CD4-positive, alpha-beta T cell treated with Interleukin-12 subunit alpha and Interleukin-12 subunit beta, for 1 hour (primary cell): ENCODE measurements at regions not wholly inside any gene's neighbourhood (a gene's known extent, or its start where the extent isn't known, plus 50 kb on each side); places are given as distances from the start of the nearest gene placed in this dataset.

Experiments
- DNase-seq: peaks from one replicate; pipeline ENCODE4 v3.0.0-alpha.2; 2020

DNA sequence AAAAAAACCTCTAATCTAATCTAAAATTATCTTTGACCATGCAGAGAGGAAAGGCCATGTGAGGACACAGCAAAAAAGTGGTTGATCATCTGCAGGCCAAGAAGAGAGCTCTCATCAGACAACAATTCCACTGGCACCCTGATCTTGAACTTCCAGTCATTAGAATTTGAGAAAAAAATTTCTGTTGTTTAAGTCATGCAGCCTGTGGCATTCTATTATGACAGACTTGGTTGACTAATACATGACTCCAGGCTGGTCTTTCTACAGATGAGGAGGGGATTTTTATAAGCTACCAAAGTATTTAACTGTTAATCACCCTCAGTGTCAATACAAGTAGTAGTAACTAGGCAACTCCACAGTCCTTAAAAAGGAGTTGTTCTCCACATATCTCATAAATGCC is 358.5 kb upstream of the RGMB start:
- no peak for DNase-seq

GRCh38 chr5:98415663-98416062 is 357.8 kb upstream of the RGMB start:
- no peak for DNase-seq

DNA sequence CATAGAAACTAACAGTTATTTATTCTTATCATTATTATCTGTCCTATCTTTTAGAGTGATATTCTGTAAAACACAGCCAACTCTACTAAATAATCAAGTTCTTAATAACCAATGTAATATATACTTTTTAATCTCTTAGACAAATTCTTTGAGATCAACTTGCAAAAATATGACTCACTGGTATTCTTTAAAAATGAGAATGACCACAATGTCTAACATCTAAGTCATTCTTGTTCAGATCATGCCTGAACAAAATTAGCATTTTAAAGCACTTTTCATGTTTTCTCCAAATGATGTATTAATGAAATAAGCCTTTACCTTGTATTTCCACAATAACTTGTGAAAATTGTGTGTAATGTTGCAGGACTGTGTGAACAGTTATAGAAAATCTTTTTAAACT is 356.9 kb upstream of the RGMB start:
- no peak for DNase-seq

DNA sequence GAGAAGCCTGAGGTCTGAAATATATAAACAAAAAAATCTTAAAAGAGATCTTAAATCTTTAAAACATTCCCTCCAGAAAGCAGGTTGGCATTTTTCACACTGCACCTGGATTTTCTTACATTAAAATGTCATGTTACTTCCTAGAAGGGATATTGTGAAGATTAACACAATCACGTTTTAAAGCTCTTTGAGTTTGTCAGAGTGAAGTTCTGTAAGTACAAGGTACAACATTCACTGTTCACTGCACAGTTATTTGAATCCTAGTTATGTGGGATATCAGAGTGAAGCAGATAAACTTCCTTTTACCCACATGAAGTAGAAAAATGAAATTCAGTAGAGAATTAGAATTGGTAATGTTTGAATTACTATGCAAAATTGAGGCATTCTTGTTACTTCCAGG is 353.6 kb upstream of the RGMB start:
- no peak for DNase-seq

- DNase-seq, result no peak
Measured at GRCh38 chr5:98424681-98425450, 348.6 kb upstream of the RGMB start.

GRCh38 chr5:98425640-98426039 is 347.8 kb upstream of the RGMB start:
- no peak for DNase-seq

DNA sequence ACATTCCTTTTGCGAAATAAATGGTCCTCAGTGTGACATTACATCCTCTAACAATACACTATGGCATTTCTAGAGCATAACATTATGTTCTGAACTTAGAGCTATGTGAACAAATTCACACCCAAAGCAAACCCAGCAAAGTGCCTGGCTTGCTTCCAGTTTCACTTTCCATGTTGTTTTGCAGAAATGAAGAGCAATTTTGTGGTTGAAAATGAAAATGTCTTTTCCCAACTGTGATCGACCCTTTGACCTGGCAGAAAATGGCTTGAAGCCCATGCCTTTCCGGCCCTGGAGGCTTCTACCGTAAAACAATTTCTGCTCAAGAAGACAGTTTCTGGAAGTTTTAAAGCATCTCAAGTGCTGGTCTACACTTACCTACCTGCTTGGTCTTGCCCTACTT is 344.7 kb upstream of the RGMB start:
- DNase-seq, result no peak

DNA sequence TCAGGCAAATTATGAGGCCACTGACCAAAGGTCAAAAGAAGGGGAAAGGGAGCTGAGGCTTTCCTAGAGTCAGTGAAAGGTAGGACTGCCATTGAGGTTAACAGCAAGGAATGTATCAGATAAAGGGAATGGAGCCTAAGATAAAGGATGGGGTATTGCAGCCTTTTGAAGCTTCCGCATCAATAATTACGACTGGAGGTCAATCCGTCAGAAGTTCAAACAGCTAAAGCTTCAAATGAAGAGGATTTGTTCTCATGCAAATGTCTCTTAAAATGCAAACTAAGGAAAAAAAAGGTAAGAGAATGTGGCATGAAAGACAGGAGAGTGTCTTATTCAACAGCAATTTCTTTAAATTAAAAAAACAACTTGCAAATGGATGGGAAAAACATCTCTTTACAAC is 341.1 kb upstream of the RGMB start:
- DNase-seq, result no peak

GRCh38 chr5:98433022-98433421 is 340.4 kb upstream of the RGMB start:
- no peak for DNase-seq

DNA sequence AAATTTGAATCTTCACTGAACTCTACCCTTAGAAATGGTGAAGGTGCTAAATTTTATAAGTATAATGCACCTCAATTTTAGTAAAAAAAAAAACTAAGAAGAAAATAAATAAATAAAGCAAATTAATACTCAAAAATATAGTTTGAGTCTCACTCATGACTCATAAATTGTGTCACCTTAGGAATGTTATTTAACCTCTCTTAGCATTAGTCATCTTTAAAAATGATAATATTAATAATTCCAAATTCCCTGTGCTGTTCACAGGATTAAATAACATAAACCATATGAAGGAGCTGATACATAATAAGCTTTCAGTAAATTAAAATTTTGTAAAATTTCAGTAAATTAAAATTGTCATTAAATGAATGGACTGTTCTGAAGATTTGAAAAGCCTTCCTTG is 339.8 kb upstream of the RGMB start:
- no peak for DNase-seq

GRCh38 chr5:98436667-98437066 is 336.8 kb upstream of the RGMB start:
- no peak for DNase-seq

GRCh38 chr5:98442448-98442847 is 331.0 kb upstream of the RGMB start:
- no peak for DNase-seq

GRCh38 chr5:98443881-98444280 is 329.6 kb upstream of the RGMB start:
- no peak for DNase-seq

DNA sequence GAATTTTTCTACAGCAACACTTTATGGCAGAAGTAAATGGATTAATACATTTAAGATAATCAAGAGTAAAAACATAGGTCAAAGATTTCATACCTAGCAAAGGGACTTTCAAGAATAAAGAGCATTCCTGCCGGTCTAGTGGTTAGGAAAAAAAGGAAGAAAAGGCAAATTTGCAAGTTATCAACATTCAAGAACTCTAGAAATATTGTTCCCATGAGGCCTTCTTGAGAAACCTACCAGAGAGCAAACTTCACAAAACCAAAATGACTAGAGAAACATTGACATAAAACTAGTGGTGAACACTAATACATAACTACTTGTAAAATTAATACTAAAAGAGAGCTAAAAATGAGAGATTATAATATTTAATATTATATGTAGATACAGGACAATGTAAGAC is 320.2 kb upstream of the RGMB start:
- DNase-seq, result no peak

GRCh38 chr5:98454407-98454806 is 319.1 kb upstream of the RGMB start:
- DNase-seq, result no peak

GRCh38 chr5:98454904-98455303 is 318.6 kb upstream of the RGMB start:
- DNase-seq, result no peak

DNA sequence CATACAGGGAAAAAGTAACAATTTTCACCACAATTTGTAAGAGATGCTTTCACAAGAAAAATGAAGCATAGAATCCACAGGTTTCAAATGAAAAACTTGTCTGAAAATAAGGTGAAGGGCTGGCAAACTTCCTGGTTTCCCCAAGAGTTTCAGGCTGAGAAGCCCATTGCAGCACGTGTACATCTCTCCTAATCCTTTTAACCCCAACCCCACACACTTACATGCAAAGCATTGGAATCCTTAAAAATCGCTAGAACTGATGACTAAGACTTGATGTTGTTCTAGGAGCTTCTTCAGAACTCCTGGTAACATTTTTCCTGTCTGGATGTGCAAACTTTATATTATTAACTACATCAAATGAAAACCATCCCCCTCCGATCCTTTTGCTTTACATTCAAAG is 317.8 kb upstream of the RGMB start:
- DNase-seq, result no peak

DNA sequence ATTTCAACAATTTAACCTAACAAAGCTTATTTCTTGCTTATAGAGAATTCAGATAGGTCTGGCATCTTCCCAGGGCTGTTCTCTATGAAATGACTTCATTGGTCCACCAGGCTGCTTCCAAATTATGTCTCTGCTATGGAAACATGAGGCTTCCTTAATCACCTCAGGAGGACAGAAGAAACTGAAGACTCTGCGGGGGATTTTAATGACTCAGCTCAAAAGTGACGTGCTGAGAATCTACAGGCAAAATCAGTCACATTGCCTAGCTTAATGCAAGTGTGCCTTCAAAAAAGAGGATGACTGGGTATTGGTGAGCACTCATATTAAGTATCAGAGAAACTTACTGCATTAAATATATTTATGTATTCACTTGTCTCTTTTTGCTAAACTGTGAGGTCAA is 315.5 kb upstream of the RGMB start:
- no peak for DNase-seq

GRCh38 chr5:98458726-98459125 is 314.7 kb upstream of the RGMB start:
- no peak for DNase-seq

- DNase-seq, result no peak
Measured at GRCh38 chr5:98460536-98460935, 312.9 kb upstream of the RGMB start.

- no peak for DNase-seq
Measured at GRCh38 chr5:98461485-98461884, 312.0 kb upstream of the RGMB start.

DNA sequence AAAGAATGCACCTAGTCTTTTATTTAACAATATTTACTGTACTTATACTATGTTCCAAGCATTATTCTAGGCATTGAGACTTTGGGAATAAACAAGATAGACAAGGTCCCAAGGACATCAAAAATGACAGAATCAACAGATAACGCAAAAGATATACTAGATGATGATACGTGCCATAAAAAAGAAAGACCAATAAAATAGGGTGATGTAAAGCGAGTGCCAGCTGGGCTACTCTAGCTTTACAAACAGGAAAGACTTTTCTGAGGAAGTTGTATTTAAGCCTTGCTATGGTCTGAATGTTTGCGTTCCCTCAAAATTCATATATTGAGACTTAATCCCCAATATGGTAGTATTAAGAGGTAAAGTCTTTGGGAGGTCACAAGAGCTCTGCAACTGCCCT is 310.2 kb upstream of the RGMB start:
- no peak for DNase-seq

DNA sequence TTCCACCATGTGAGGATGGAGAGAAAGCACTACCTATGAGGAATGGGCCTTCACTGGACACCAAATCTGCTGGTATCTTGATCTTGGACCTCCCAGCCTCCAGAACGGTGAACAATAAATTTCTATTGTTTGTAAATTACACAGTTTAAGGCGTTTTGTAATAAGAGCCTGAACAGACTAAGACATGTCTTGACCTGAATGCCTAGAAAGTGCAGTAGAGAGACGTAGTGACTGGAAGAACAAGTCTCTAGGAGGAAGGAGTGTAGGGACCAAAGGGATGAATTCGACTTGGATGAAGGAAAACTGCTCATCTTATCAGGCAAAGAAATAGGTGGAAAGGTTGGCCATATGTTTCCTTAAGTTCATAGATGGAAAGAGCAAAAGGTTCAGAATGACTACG is 309.8 kb upstream of the RGMB start:
- DNase-seq, result no peak

DNA sequence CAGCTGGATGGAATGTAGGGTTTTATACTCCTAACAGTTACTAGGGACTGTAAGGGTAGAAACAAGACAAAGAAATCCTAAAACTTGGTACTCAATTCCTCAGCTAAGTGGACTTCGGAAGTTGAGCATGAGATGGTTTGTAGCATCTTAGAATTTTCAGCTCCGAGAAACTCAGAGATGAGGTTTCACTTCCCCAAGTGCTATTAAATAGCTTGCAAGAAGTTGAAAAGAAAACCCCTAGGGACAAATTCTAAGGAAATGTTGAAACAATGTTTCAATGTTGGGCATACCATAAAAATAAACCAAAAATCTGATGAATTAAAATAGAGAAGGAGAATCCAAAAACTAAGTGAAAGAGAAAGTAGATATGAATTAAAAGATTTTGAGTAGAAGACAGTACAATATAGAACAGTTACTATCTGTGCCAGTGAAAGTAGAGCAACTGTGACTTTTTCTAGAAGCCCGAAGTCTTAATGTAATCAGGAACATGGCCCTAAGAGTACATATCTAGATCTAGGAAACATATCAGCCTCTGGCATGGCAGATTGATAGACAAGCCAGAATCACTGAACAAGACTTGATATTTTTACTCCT is 308.6 kb upstream of the RGMB start:
- no peak for DNase-seq
